ENCODE measurements at regions not wholly inside any gene's neighbourhood (a gene's known extent, or its start where the extent isn't known, plus 50 kb on each side); places are given as distances from the start of the nearest gene placed in this dataset.

DNA sequence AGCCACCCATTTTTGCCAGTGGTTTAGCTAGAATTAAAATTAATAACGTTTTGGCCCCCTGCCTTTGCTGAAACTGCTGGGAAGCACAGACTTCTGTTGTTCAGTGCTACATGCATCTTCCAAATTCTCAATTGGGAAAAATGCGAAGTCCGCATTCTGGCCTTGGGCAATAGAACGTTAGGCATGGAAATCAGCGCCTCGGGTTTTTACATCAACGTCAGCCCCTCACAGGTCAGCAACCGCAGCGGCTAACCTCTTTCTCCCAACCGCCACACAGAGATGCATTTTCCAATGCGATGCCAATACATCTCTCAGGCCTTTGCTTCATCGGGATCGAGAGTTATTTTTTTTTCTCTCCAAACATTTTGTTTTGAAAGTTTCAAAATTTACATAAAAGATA, 339.1 kb downstream of the DCHS2 start:
- no peak for TF ChIP-seq POLR2A (IDR thresholded peaks at IDR 0.05; ENCODE audit: extremely low read depth, insufficient read length)
- TF ChIP-seq, protein P1, sequence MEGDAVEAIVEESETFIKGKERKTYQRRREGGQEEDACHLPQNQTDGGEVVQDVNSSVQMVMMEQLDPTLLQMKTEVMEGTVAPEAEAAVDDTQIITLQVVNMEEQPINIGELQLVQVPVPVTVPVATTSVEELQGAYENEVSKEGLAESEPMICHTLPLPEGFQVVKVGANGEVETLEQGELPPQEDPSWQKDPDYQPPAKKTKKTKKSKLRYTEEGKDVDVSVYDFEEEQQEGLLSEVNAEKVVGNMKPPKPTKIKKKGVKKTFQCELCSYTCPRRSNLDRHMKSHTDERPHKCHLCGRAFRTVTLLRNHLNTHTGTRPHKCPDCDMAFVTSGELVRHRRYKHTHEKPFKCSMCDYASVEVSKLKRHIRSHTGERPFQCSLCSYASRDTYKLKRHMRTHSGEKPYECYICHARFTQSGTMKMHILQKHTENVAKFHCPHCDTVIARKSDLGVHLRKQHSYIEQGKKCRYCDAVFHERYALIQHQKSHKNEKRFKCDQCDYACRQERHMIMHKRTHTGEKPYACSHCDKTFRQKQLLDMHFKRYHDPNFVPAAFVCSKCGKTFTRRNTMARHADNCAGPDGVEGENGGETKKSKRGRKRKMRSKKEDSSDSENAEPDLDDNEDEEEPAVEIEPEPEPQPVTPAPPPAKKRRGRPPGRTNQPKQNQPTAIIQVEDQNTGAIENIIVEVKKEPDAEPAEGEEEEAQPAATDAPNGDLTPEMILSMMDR (IDR thresholded peaks at IDR 0.05; ENCODE audit: low read depth, low read length): no peak
- TF ChIP-seq, protein P2, sequence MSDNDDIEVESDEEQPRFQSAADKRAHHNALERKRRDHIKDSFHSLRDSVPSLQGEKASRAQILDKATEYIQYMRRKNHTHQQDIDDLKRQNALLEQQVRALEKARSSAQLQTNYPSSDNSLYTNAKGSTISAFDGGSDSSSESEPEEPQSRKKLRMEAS (IDR thresholded peaks at IDR 0.05; ENCODE audit: low read depth, low read length): no peak

Measured in NB4 (cell line).